Gastroesophageal sphincter (tissue), 4 donors: ENCODE measurements at regions not wholly inside any gene's neighbourhood (a gene's known extent, or its start where the extent isn't known, plus 50 kb on each side); places are given as distances from the start of the nearest gene placed in this dataset.
A peak's percentile ranks its signal among the peaks of the same experiment; 100 is the strongest.

Experiments
- ATAC-seq: fragments of 150-250 bp; one replicate; pipeline ENCODE4 v1.9.1; 2016; ENCODE audit warnings: mild to moderate bottlenecking, moderate library complexity
- H3K27ac ChIP-seq, 4 donors: fragments of 200-600 bp; sonication (generic) in 3 of 4; 1 replicate in 3 of 4; 2 replicates in 1 of 4; pipeline ENCODE4 v1.5.1; 2016 to 2019
- H3K27me3 ChIP-seq: fragments of 200-600 bp; sonication (generic); one replicate; pipeline ENCODE4 v1.5.1; 2019
- H3K36me3 ChIP-seq, 2 donors: fragments of 200-600 bp; sonication (generic); one replicate each; pipeline ENCODE4 v1.5.1; 2019; ENCODE audit warnings: control low read depth in 1 of 2
- H3K4me1 ChIP-seq, 3 donors: fragments of 200-600 bp; sonication (generic); 1 replicate in 2 of 3; 2 replicates in 1 of 3; pipeline ENCODE4 v1.5.1; 2016 to 2019; ENCODE audit warnings: control low read depth in 2 of 3
- H3K4me3 ChIP-seq, 2 donors: fragments of 200-600 bp; sonication (generic); one replicate each; pipeline ENCODE4 v1.5.1; 2019; ENCODE audit warnings: mild to moderate bottlenecking in 1 of 2, moderate library complexity in 1 of 2
- H3K9me3 ChIP-seq, 3 donors: fragments of 200-600 bp; sonication (generic); one replicate each; pipeline ENCODE4 v1.5.1; 2017 to 2019; ENCODE audit warnings: control low read depth in 2 of 3
- CTCF ChIP-seq, 4 experiments: fragments of 200-600 bp in 2 of 4; fragments of 450-650 bp in 2 of 4; sonication (generic) in 1 of 4; IDR thresholded peaks; one replicate each; pipeline ENCODE4 v1.5.1; 2017 to 2019; ENCODE audit warnings: antibody characterized with exemption in 4 of 4, mild to moderate bottlenecking in 2 of 4, moderate library complexity in 2 of 4
- EP300 ChIP-seq: sonication (generic); formaldehyde crosslinking; IDR thresholded peaks from one replicate; pipeline ENCODE4 v1.6.1; 2017; ENCODE audit warnings: antibody characterized with exemption, mild to moderate bottlenecking
- POLR2A ChIP-seq, 2 donors: fragments of 450-650 bp; IDR thresholded peaks; one replicate each; pipeline ENCODE4 v1.6.1; 2017; ENCODE audit warnings: antibody characterized with exemption in 2 of 2, mild to moderate bottlenecking in 2 of 2, moderate library complexity in 1 of 2
- POLR2AphosphoS5 ChIP-seq: sonication (generic); formaldehyde crosslinking; IDR thresholded peaks from one replicate; pipeline ENCODE4 v1.6.1; 2017; ENCODE audit warnings: antibody characterized with exemption
- WGBS, 2 donors: methylation state at CpG; one replicate each; pipeline ENCODE4 v1.1.5; 2018; ENCODE audit warnings: low coverage in 1 of 2; 5-methylcytosine and 5-hydroxymethylcytosine counted together

GRCh38 chr18:45497595-45498286 lies 117.5 kb upstream of the SLC14A2 start:
- no peak overlapping the region for H3K27ac ChIP-seq
- no peaks in the 10 kb centered on the region for H3K36me3 ChIP-seq
- no peak overlapping the region for H3K4me3 ChIP-seq
- no peaks in the 10 kb centered on the region for H3K27me3 ChIP-seq
- no peak for TF ChIP-seq POLR2AphosphoS5
- TF ChIP-seq EP300: no peak
- TF ChIP-seq CTCF (IDR thresholded peaks at IDR 0.05): no peak
- no peak for TF ChIP-seq POLR2A (IDR thresholded peaks at IDR 0.05)
- 88 to 93% methylated on average over 4 to 5 of the region's 5 CpGs for WGBS, 2 donors
- no peaks in the 10 kb centered on the region for H3K4me1 ChIP-seq
- no peak for ATAC-seq
- no peaks in the 10 kb centered on the region for H3K9me3 ChIP-seq

GRCh38 chr18:45498287-45498658 lies 117.0 kb upstream of the SLC14A2 start:
- Histone ChIP-seq H3K36me3 (no peaks in the 10 kb centered on the region), H3K4me3 (no peak overlapping the region), H3K27me3 (no peaks in the 10 kb centered on the region), H3K4me1 (peaks cover 0 to 2% (median 0%) of the 10 kb centered on the region in 3 donors), H3K9me3 (no peaks in the 10 kb centered on the region), H3K27ac (no peak overlapping the region)
- TF ChIP-seq POLR2AphosphoS5: no peak
- TF ChIP-seq CTCF (IDR thresholded peaks at IDR 0.05): no peak
- TF ChIP-seq POLR2A (IDR thresholded peaks at IDR 0.05): no peak
- WGBS, 2 donors: 57 to 86% methylated on average over 2 to 4 of the region's 4 CpGs
- ATAC-seq: no peak

- no peak overlapping the region for H3K4me3 ChIP-seq
- no peak for TF ChIP-seq POLR2A (IDR thresholded peaks at IDR 0.05)
- TF ChIP-seq EP300: no peak
- TF ChIP-seq CTCF (IDR thresholded peaks at IDR 0.05): no peak
- TF ChIP-seq POLR2AphosphoS5: no peak
- WGBS, 2 donors: 29 to 47% methylated on average over 3 of the region's 3 CpGs
- H3K27me3 ChIP-seq: no peaks in the 10 kb centered on the region
- H3K4me1 ChIP-seq: peaks cover 0 to 9% (median 0%) of the 10 kb centered on the region in 3 donors
- peak; percentile 22 for ATAC-seq
- no peaks in the 10 kb centered on the region for H3K9me3 ChIP-seq
- H3K36me3 ChIP-seq: no peaks in the 10 kb centered on the region
- H3K27ac ChIP-seq: no peak overlapping the region
These were observed 111.3 kb upstream of the SLC14A2 start for GRCh38 chr18:45503990-45504389.

- no peak for TF ChIP-seq POLR2A (IDR thresholded peaks at IDR 0.05)
- no peak for TF ChIP-seq POLR2AphosphoS5
- TF ChIP-seq CTCF (IDR thresholded peaks at IDR 0.05): no peak
- no peak for TF ChIP-seq EP300
- no peak overlapping the region for H3K4me3 ChIP-seq
These were observed 109.6 kb upstream of the SLC14A2 start for GRCh38 chr18:45505497-45506206.

GRCh38 chr18:45506951-45507350 lies 108.3 kb upstream of the SLC14A2 start:
- no peak overlapping the region for H3K4me3 ChIP-seq
- 95 to 100% methylated on average over 1 to 3 of the region's 4 CpGs for WGBS, 2 donors
- H3K9me3 ChIP-seq: no peaks in the 10 kb centered on the region
- TF ChIP-seq POLR2AphosphoS5: no peak
- TF ChIP-seq POLR2A (IDR thresholded peaks at IDR 0.05): no peak
- TF ChIP-seq EP300: no peak
- TF ChIP-seq CTCF (IDR thresholded peaks at IDR 0.05): no peak
- ATAC-seq: no peak
- no peaks in the 10 kb centered on the region for H3K36me3 ChIP-seq
- H3K27me3 ChIP-seq: no peaks in the 10 kb centered on the region
- no peak overlapping the region for H3K27ac ChIP-seq
- peaks cover 0 to 9% (median 0%) of the 10 kb centered on the region in 3 donors for H3K4me1 ChIP-seq

More at GRCh38 chr18:45505497-45506206, 109.6 kb upstream of the SLC14A2 start:
- H3K4me1 ChIP-seq: peaks cover 0 to 9% (median 0%) of the 10 kb centered on the region in 3 donors
- H3K36me3 ChIP-seq: no peaks in the 10 kb centered on the region
- no peaks in the 10 kb centered on the region for H3K27me3 ChIP-seq
- no peak for ATAC-seq
- no peaks in the 10 kb centered on the region for H3K9me3 ChIP-seq
- WGBS, 2 donors: 46 to 80% methylated on average over 3 to 11 of the region's 12 CpGs
- H3K27ac ChIP-seq: peak overlapping the region in 1 of 4 donors; percentile 10
